Retinal pigment epithelial cell (primary cell): ENCODE measurements at regions not wholly inside any gene's neighbourhood (a gene's known extent, or its start where the extent isn't known, plus 50 kb on each side); places are given as distances from the start of the nearest gene placed in this dataset.

ENCODE experiments used
- DNase-seq: peaks from one replicate; pipeline ENCODE4 v3.0.0-alpha.2; 2010; ENCODE audit warnings: low read depth
- H3K4me3 ChIP-seq: 2 replicates; pipeline ENCODE4 v1.5.1; 2011; ENCODE audit warnings: mild to moderate bottlenecking, low read length, control low read depth, moderate library complexity
- CTCF ChIP-seq: conservative IDR thresholded peaks from 2 replicates; pipeline ENCODE4 v1.5.1; 2011; ENCODE audit warnings: low read depth, low read length, control low read depth, inconsistent platforms

GRCh38 chr11:15557457-15558230 is 442.9 kb downstream of the INSC start:
- TF ChIP-seq CTCF = no peak
- H3K4me3 ChIP-seq = no peak overlapping the region
- no peak for DNase-seq

GRCh38 chr11:15558513-15559181 is 443.9 kb downstream of the INSC start:
- TF ChIP-seq CTCF = no peak
- no peak for DNase-seq
- no peak overlapping the region for H3K4me3 ChIP-seq

GRCh38 chr11:15560689-15561467 is 446.2 kb downstream of the INSC start:
- DNase-seq = no peak

GRCh38 chr11:15562230-15562629 is 447.5 kb downstream of the INSC start:
- DNase-seq = no peak
- no peak overlapping the region for H3K4me3 ChIP-seq
- no peak for TF ChIP-seq CTCF

More at GRCh38 chr11:15560689-15561467, 446.2 kb downstream of the INSC start:
- TF ChIP-seq CTCF = no peak
- no peak overlapping the region for H3K4me3 ChIP-seq

GRCh38 chr11:15563054-15563453 is 448.3 kb downstream of the INSC start:
- TF ChIP-seq CTCF = no peak

GRCh38 chr11:15565880-15566279 is 451.2 kb downstream of the INSC start:
- DNase-seq = no peak
- H3K4me3 ChIP-seq = no peak overlapping the region
- TF ChIP-seq CTCF = no peak

More at GRCh38 chr11:15563054-15563453, 448.3 kb downstream of the INSC start:
- no peak overlapping the region for H3K4me3 ChIP-seq
- no peak for DNase-seq
